ENCODE measurements at regions not wholly inside any gene's neighbourhood (a gene's known extent, or its start where the extent isn't known, plus 50 kb on each side); places are given as distances from the start of the nearest gene placed in this dataset. TPM values are rescaled to one million over a fixed set of nuclear protein-coding genes. Genes with fewer than 3 reads are reported as not detected.

MicroRNAs in the stretch of these regions (microRNA counts, 767-probe panel; counts per million panel counts)
- microRNA hsa-miR-216a (879 counts per million, percentile 95 among the panel's probes with 10 or more counts), microRNA hsa-miR-216b (879 counts per million, percentile 95 among the panel's probes with 10 or more counts), microRNA hsa-miR-217 (879 counts per million, percentile 95 among the panel's probes with 10 or more counts)

Small RNA genes lying in the stretch of these regions (microRNA-seq; reads per million reads assigned to microRNA genes)
- gene MIR216A (ENCODE audit: borderline microRNAs expressed in 2 of 2, borderline number of aligned reads in 2 of 2, borderline replicate concordance in 1 of 2) (0 to 0.23 reads per million in 2 experiments), gene MIR216B (ENCODE audit: borderline microRNAs expressed in 2 of 2, borderline number of aligned reads in 2 of 2, borderline replicate concordance in 1 of 2) (0 to 0.23 reads per million in 2 experiments), gene MIR217 (ENCODE audit: borderline microRNAs expressed in 2 of 2, borderline number of aligned reads in 2 of 2, borderline replicate concordance in 1 of 2) (0 reads per million in 2 experiments)

Small RNA genes lying in the stretch of these regions (small RNA-seq; reads per million reads assigned to genes)
- gene MIR216A (ENCODE audit: insufficient read depth) = not detected
- gene MIR216B (ENCODE audit: insufficient read depth) = 0.51 reads per million
- gene MIR217 (ENCODE audit: insufficient read depth) = not detected

All from H1 (cell line).